PC-3 (cell line): ENCODE measurements at regions not wholly inside any gene's neighbourhood (a gene's known extent, or its start where the extent isn't known, plus 50 kb on each side); places are given as distances from the start of the nearest gene placed in this dataset.

Experiments used
- CTCF ChIP-seq: fragments of 300-600 bp; sonication (generic); conservative IDR thresholded peaks from 2 replicates; pipeline ENCODE4 v1.5.1; 2017; ENCODE audit warnings: antibody characterized with exemption, low read depth, mild to moderate bottlenecking, low read length
- EZH2 ChIP-seq: fragments of 300-600 bp; sonication (generic); IDR thresholded peaks from one replicate; pipeline ENCODE4 v1.6.1; 2017; ENCODE audit warnings: antibody characterized with exemption, mild to moderate bottlenecking, low read length; ENCODE audit not compliant: unreplicated experiment

DNA sequence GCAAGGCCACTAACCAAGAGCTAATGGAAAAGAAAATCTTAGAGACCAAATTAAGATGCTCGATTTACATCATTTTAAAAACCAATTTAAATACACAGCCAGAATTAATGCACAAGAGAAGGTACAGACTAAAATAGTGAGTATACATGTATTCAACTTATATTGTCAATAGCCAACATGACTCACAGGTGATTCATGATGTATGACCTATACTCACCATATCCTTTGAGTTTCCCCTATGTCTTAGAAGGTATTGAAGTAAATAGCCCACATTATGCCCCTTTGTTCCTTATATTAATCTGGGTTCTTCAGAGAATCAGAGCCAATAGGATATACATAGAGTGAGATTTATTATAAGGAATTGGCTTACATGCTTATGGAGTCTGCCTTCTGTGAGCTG is 97.5 kb upstream of the ANO3 start:
- TF ChIP-seq CTCF (no peak), EZH2 (no peak)
